Spleen (tissue), 7 donors: ENCODE measurements at regions not wholly inside any gene's neighbourhood (a gene's known extent, or its start where the extent isn't known, plus 50 kb on each side); places are given as distances from the start of the nearest gene placed in this dataset.

Source experiments
- CTCF ChIP-seq, 11 experiments: fragments of 200-600 bp in 7 of 11; fragments of 450-650 bp in 4 of 11; sonication (generic) in 4 of 11; IDR thresholded peaks in 8 of 11; conservative IDR thresholded peaks in 3 of 11; 1 replicate in 7 of 11; 2 replicates in 4 of 11; pipeline versions ENCODE4 v1.4.0 to v1.8.0; 2016 to 2021; ENCODE audit warnings: antibody characterized with exemption in 11 of 11, inconsistent platforms in 4 of 11, mild to moderate bottlenecking in 1 of 11
- POLR2A ChIP-seq, 3 donors: fragments of 450-650 bp; IDR thresholded peaks; one replicate each; pipeline ENCODE4 v1.5.1; 2017; ENCODE audit warnings: antibody characterized with exemption in 3 of 3, mild to moderate bottlenecking in 1 of 3
- POLR2AphosphoS5 ChIP-seq, 3 donors: sonication (generic); formaldehyde crosslinking; IDR thresholded peaks; one replicate each; pipeline ENCODE4 v1.5.1; 2017; ENCODE audit warnings: antibody characterized with exemption in 3 of 3
- donor health status: DM: no; HTN: no; CAD: no; lungs with moderate emphysema.
- donor health status: DM: no; HTN: no; CAD: no.
- donor health status: DM: no; HTN: no; CAD: no.

- TF ChIP-seq CTCF (IDR thresholded peaks at IDR 0.05 in 8 of 11, conservative IDR thresholded peaks at IDR 0.05 in 3 of 11) (no peak), POLR2A (IDR thresholded peaks at IDR 0.05) (no peak), POLR2AphosphoS5 (IDR thresholded peaks at IDR 0.05) (no peak)
Observed at GRCh38 chr16:79501446-79501845, 99.1 kb downstream of the MAF start.
